ENCODE measurements at regions not wholly inside any gene's neighbourhood (a gene's known extent, or its start where the extent isn't known, plus 50 kb on each side); places are given as distances from the start of the nearest gene placed in this dataset.
"Not testable (repeated sequence)": the region's sequence is repeated elsewhere in the genome, so short reads cannot be mapped to it uniquely, and the experiment has no call there.

DNA sequence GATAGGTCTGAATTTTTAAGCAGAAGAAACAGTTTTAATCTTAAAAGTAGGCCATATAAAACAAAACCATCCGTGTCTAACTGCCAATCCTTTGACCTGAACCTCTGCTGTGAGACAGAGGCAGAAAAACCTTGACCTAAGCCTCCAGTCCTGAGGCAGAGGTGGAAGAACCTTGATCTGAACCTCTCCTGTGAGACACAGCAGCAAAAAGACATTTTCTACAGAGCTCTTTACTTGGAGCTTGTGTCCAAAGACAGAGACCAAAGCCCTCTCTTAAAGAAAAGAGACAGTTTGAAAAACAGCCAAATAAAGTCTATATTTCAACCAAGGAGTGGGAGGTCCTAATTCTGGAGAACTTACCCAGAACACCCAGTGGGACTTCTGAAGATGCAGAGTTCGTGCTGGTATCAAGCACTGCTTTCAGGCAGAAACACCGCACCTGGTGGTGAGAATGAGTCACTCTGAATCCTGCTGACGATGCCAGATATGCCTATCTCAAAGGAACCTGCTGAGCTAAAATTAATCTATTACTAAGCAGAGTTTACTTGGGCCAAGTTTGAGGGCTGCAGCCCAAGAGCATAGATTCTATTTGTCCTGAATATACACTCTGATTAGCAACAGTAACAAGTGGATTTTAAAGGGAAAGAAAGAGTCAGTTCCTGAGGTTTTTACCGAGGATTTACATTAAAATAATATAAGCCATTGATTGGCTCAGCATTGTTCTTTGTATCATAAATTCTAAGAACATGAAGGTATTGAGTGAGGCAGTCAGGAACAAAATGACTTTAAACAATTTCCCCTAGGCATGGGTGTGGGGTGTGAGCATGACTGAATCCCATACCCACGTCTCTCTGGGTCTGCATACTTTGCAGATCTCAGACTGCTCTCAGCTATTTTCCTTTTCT is 806.4 kb downstream of the TRIB2 start:
- TF ChIP-seq GABPA (IDR thresholded peaks at IDR 0.05; ENCODE audit: low read depth) (no peak), POLR2AphosphoS5 (IDR thresholded peaks at IDR 0.05; ENCODE audit: low read depth) (no peak), SPI1 (IDR thresholded peaks at IDR 0.05; ENCODE audit: borderline replicate concordance, low read depth) (no peak)
- TF ChIP-seq, protein P1, sequence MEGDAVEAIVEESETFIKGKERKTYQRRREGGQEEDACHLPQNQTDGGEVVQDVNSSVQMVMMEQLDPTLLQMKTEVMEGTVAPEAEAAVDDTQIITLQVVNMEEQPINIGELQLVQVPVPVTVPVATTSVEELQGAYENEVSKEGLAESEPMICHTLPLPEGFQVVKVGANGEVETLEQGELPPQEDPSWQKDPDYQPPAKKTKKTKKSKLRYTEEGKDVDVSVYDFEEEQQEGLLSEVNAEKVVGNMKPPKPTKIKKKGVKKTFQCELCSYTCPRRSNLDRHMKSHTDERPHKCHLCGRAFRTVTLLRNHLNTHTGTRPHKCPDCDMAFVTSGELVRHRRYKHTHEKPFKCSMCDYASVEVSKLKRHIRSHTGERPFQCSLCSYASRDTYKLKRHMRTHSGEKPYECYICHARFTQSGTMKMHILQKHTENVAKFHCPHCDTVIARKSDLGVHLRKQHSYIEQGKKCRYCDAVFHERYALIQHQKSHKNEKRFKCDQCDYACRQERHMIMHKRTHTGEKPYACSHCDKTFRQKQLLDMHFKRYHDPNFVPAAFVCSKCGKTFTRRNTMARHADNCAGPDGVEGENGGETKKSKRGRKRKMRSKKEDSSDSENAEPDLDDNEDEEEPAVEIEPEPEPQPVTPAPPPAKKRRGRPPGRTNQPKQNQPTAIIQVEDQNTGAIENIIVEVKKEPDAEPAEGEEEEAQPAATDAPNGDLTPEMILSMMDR (IDR thresholded peaks at IDR 0.05; ENCODE audit: insufficient read depth, low read length) = no peak
- TF ChIP-seq, protein P2, sequence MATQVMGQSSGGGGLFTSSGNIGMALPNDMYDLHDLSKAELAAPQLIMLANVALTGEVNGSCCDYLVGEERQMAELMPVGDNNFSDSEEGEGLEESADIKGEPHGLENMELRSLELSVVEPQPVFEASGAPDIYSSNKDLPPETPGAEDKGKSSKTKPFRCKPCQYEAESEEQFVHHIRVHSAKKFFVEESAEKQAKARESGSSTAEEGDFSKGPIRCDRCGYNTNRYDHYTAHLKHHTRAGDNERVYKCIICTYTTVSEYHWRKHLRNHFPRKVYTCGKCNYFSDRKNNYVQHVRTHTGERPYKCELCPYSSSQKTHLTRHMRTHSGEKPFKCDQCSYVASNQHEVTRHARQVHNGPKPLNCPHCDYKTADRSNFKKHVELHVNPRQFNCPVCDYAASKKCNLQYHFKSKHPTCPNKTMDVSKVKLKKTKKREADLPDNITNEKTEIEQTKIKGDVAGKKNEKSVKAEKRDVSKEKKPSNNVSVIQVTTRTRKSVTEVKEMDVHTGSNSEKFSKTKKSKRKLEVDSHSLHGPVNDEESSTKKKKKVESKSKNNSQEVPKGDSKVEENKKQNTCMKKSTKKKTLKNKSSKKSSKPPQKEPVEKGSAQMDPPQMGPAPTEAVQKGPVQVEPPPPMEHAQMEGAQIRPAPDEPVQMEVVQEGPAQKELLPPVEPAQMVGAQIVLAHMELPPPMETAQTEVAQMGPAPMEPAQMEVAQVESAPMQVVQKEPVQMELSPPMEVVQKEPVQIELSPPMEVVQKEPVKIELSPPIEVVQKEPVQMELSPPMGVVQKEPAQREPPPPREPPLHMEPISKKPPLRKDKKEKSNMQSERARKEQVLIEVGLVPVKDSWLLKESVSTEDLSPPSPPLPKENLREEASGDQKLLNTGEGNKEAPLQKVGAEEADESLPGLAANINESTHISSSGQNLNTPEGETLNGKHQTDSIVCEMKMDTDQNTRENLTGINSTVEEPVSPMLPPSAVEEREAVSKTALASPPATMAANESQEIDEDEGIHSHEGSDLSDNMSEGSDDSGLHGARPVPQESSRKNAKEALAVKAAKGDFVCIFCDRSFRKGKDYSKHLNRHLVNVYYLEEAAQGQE (IDR thresholded peaks at IDR 0.05; ENCODE audit: insufficient replicate concordance, low read depth) = no peak
- Histone ChIP-seq H3K27ac (replicated peaks) (no peak overlapping the region), H3K4me3 (replicated peaks; ENCODE audit: insufficient read depth, low read length) (no peak overlapping the region), H3K27me3 (ENCODE audit: insufficient read depth, poor library complexity, severe bottlenecking) (no peaks in the 10 kb centered on the region)
- DNase-seq (ENCODE audit: low read depth in 1 of 2, low spot score in 1 of 2) = no peak

DNA sequence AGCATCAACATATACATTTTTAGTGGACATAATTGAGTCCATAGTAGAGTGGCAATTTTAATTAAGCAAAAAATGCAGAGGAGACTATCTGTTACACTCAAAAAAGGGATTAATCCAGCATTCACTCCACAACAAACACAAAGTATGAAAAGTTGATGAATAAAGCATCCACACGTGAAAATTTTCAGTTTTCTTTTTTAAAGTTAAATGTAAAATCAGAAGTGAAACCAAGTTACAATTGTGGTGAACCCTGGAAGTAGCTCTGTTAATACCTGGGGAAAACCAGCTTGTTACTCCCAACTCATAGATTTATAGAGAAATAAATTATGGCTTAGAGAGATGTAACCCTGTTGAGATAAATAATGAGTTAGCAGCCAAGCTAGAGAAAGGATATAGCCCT is 807.8 kb downstream of the TRIB2 start:
- H3K4me3 ChIP-seq (replicated peaks; ENCODE audit: insufficient read depth, low read length) = no peak overlapping the region
- no peak for DNase-seq (ENCODE audit: low read depth in 1 of 2, low spot score in 1 of 2)
- TF ChIP-seq, protein P2 (IDR thresholded peaks at IDR 0.05; ENCODE audit: insufficient replicate concordance, low read depth) = no peak
- no peak for TF ChIP-seq SPI1 (IDR thresholded peaks at IDR 0.05; ENCODE audit: borderline replicate concordance, low read depth)
- H3K27me3 ChIP-seq (ENCODE audit: insufficient read depth, poor library complexity, severe bottlenecking) = no peaks in the 10 kb centered on the region
- H3K27ac ChIP-seq (replicated peaks) = no peak overlapping the region

DNA sequence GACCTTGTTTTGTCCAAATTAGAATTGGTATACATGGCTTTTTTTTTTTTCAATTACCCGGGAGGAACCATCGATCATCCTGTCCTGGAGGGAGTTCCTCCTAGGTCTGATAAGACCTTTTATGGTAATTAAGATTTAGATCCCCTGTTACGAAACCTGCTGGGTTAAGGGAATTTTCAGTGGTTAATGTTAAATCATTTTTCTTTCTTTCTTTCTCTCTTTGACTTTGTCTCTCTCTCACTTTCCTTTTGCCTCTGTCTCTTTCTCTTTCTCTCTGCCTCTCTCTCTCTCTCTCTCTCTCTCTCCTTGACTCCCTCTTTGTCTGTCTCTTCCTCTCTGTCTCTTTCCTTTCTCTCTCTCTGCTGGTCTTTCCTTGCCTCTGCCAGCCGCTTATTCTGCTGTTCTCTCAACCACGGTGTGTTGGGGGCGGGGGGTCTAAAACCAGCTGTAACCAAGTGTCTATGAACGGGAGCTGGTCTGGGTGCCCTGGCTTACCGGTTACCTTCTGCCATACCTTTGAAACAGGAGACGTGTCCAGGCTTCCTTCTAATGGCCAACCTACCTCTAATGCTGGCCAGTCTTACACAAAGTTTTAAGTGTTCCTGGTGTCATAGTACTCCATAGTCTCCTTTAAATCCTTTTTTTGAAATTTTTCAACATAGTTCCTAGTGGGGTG is 815.1 kb downstream of the TRIB2 start:
- H3K27ac ChIP-seq (replicated peaks); H3K27me3 ChIP-seq (ENCODE audit: insufficient read depth, poor library complexity, severe bottlenecking); H3K4me3 ChIP-seq (replicated peaks; ENCODE audit: insufficient read depth, low read length); DNase-seq (ENCODE audit: low read depth in 1 of 2, low spot score in 1 of 2): not testable (repeated sequence)

DNA sequence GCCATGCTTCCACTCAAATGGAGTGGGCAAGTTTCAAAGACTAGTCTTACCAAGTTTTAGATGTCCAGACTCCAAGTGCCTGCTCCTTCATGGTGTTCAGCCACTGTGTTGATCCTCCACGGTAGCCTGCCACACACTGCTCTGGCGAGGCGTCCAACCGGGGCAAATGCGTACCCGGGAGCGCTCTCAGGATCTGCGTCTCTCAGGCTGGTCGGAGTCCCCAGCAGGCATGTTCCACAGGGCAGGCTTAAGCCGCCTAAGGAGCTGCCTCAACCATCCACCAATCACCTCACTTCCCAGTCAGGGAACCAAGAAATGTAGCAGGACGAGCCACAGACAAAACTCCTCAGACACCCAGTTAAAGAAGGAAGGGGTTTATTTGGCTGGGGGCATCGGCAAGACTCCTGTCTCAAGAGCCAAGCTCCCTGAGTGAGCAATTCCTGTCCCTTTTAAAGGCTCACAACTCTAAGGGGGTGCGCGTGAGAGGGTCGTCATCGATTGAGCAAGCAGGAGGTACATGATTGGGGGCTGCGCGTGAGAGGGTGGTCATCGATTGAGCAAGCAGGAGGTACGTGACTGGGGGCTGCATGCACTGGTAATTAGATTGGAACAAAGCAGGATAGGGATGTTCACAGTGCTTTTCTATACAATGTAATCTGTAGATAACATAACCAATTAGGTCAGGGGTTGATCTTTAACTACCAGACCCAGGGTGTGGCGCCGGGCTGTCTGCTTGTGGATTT is 816.2 kb downstream of the TRIB2 start:
- not testable (repeated sequence) for DNase-seq (ENCODE audit: low read depth in 1 of 2, low spot score in 1 of 2); H3K27ac ChIP-seq (replicated peaks)

DNA sequence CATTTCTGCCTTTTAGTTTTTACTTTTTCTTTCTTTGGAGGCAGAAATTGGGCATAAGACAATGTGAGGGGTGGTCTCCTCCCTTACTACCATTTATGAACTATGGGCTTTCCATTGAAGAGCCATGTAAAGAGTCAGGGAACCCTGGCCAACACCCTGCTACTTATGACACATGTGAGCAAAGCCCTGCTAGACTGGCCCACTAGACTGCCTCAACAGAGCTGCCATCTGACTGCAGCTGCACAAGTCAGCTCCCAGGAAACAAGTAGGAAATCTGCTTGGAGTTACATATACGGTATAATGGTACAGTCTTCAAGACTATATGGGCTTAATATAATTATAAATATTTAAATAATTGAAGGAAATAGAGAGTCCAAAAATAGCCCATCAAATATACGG is 816.8 kb downstream of the TRIB2 start:
- TF ChIP-seq SPI1 (IDR thresholded peaks at IDR 0.05; ENCODE audit: borderline replicate concordance, low read depth) (no peak), GABPA (IDR thresholded peaks at IDR 0.05; ENCODE audit: low read depth) (no peak), POLR2AphosphoS5 (IDR thresholded peaks at IDR 0.05; ENCODE audit: low read depth) (no peak)
- TF ChIP-seq, protein P2 (IDR thresholded peaks at IDR 0.05; ENCODE audit: insufficient replicate concordance, low read depth) = no peak
- TF ChIP-seq, protein P1 (IDR thresholded peaks at IDR 0.05; ENCODE audit: insufficient read depth, low read length) = no peak
- no peaks in the 10 kb centered on the region for H3K27me3 ChIP-seq (ENCODE audit: insufficient read depth, poor library complexity, severe bottlenecking)

More for the DNA sequence above, 816.2 kb downstream of the TRIB2 start:
- H3K4me3 ChIP-seq (replicated peaks; ENCODE audit: insufficient read depth, low read length); H3K27me3 ChIP-seq (ENCODE audit: insufficient read depth, poor library complexity, severe bottlenecking): not testable (repeated sequence)

More for the DNA sequence above, 816.8 kb downstream of the TRIB2 start:
- H3K27ac ChIP-seq (replicated peaks) = no peak overlapping the region
- no peak overlapping the region for H3K4me3 ChIP-seq (replicated peaks; ENCODE audit: insufficient read depth, low read length)
- no peak for DNase-seq (ENCODE audit: low read depth in 1 of 2, low spot score in 1 of 2)
